22Rv1 (cell line): ENCODE measurements at regions not wholly inside any gene's neighbourhood (a gene's known extent, or its start where the extent isn't known, plus 50 kb on each side); places are given as distances from the start of the nearest gene placed in this dataset.

Source experiments
- ZFX ChIP-seq: fragments of 450-650 bp; IDR thresholded peaks from 2 replicates; pipeline ENCODE4 v1.6.1; 2017; ENCODE audit warnings: antibody characterized with exemption, borderline replicate concordance
- TF ChIP-seq, protein P1 (sequence below): fragments of 450-650 bp; IDR thresholded peaks from 2 replicates; pipeline ENCODE4 v1.5.1; 2017; ENCODE audit warnings: mild to moderate bottlenecking

DNA sequence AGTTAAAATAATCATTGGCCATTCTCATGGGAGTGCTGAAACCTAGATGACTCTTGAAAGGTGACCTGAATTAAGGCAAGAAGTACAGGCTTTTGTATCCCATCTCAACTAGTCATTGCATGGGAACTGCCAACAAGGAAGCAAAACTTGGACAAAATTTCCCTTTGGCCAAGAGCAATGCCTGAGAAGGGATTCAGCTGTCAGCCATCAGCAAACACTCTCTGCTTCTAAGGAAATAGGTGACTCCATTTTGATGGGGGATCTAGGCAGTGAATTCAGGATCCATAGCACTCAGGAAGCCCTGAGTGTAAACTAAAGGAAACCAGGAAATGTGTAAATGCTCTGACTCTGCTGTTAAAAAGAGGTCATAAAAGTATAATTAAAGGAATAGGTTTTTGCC lies 221.5 kb upstream of the TMEM229A start:
- TF ChIP-seq, protein P1, sequence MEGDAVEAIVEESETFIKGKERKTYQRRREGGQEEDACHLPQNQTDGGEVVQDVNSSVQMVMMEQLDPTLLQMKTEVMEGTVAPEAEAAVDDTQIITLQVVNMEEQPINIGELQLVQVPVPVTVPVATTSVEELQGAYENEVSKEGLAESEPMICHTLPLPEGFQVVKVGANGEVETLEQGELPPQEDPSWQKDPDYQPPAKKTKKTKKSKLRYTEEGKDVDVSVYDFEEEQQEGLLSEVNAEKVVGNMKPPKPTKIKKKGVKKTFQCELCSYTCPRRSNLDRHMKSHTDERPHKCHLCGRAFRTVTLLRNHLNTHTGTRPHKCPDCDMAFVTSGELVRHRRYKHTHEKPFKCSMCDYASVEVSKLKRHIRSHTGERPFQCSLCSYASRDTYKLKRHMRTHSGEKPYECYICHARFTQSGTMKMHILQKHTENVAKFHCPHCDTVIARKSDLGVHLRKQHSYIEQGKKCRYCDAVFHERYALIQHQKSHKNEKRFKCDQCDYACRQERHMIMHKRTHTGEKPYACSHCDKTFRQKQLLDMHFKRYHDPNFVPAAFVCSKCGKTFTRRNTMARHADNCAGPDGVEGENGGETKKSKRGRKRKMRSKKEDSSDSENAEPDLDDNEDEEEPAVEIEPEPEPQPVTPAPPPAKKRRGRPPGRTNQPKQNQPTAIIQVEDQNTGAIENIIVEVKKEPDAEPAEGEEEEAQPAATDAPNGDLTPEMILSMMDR = no peak
- no peak for TF ChIP-seq ZFX
